ENCODE measurements at regions not wholly inside any gene's neighbourhood (a gene's known extent, or its start where the extent isn't known, plus 50 kb on each side); places are given as distances from the start of the nearest gene placed in this dataset.

- no peak for TF ChIP-seq CTCF (IDR thresholded peaks at IDR 0.05)
- TF ChIP-seq POLR2A (IDR thresholded peaks at IDR 0.05) = no peak
These were observed 54.7 kb downstream of the ATXN3L start for GRCh38 chrX:13265111-13265510.

All from body of pancreas (tissue), 4 donors.